Left lung (tissue), 4 donors: ENCODE measurements at regions not wholly inside any gene's neighbourhood (a gene's known extent, or its start where the extent isn't known, plus 50 kb on each side); places are given as distances from the start of the nearest gene placed in this dataset.

Experiments
- ATAC-seq: fragments of 200-7000 bp; cut with Tn5 transposase; one replicate; pipeline ENCODE4 v1.9.1; 2020; ENCODE audit warnings: moderate library complexity
- DNase-seq, 4 donors: peaks; one replicate each; pipeline ENCODE4 v3.0.0-alpha.2; 2013 to 2020
- H3K27ac ChIP-seq, 2 donors: fragments of 200-600 bp; sonication (generic) in 1 of 2; one replicate each; pipeline versions ENCODE4 v1.5.0 to v1.8.0; 2020 to 2021
- H3K27me3 ChIP-seq, 2 donors: fragments of 200-600 bp; sonication (generic) in 1 of 2; one replicate each; pipeline versions ENCODE4 v1.5.0 to v1.8.0; 2020 to 2021
- H3K36me3 ChIP-seq, 2 donors: fragments of 200-600 bp; sonication (generic) in 1 of 2; one replicate each; pipeline versions ENCODE4 v1.5.0 to v1.8.0; 2020 to 2021
- H3K4me1 ChIP-seq, 2 donors: fragments of 200-600 bp; one replicate each; pipeline ENCODE4 v1.8.0; 2021
- H3K4me3 ChIP-seq, 2 donors: fragments of 200-600 bp; sonication (generic) in 1 of 2; one replicate each; pipeline versions ENCODE4 v1.5.0 to v1.8.0; 2020 to 2021; ENCODE audit warnings: mild to moderate bottlenecking in 1 of 2
- H3K9me3 ChIP-seq, 2 donors: fragments of 200-600 bp; sonication (generic) in 1 of 2; one replicate each; pipeline versions ENCODE4 v1.5.0 to v1.8.0; 2020 to 2021
- CTCF ChIP-seq, 2 donors: fragments of 200-600 bp; sonication (generic) in 1 of 2; IDR thresholded peaks; one replicate each; pipeline versions ENCODE4 v1.5.0 to v1.8.0; 2021; ENCODE audit warnings: antibody characterized with exemption in 2 of 2
- intact Hi-C, 2 donors: fragments of 100-400 bp; cut with DNase I; formaldehyde crosslinking; loops; one replicate each; pipeline versions ENCODE4 v1.11.2 to v1.14.2; 2022
- donor health status: DM: no; HTN: yes; CAD: no.
- donor health status: DM: no; HTN: no; CAD: no.

- H3K36me3 ChIP-seq = no peaks in the 10 kb centered on the region
- H3K27me3 ChIP-seq = no peaks in the 10 kb centered on the region
- intact Hi-C loops = no loop called here
- peak in 1 of 4 donors; percentile 32 for DNase-seq
- no peaks in the 10 kb centered on the region for H3K9me3 ChIP-seq
- H3K27ac ChIP-seq = no peak overlapping the region
- H3K4me1 ChIP-seq = no peaks in the 10 kb centered on the region
- no peak for TF ChIP-seq CTCF (IDR thresholded peaks at IDR 0.05)
- no peak for ATAC-seq
- no peak overlapping the region for H3K4me3 ChIP-seq
These were observed 291.4 kb downstream of the IRS2 start for GRCh38 chr13:109494925-109495369.

- no peak for DNase-seq
- intact Hi-C loops = no loop called here
These were observed 301.1 kb downstream of the IRS2 start for GRCh38 chr13:109485136-109485794.

GRCh38 chr13:109483284-109483683, 303.1 kb downstream of the IRS2 start:
- Histone ChIP-seq H3K4me3 (no peak overlapping the region), H3K27me3 (no peaks in the 10 kb centered on the region), H3K9me3 (no peaks in the 10 kb centered on the region), H3K27ac (no peak overlapping the region), H3K36me3 (no peaks in the 10 kb centered on the region), H3K4me1 (no peaks in the 10 kb centered on the region)
- DNase-seq (no peak), ATAC-seq (no peak)
- intact Hi-C loops = no loop called here
- no peak for TF ChIP-seq CTCF (IDR thresholded peaks at IDR 0.05)

More at GRCh38 chr13:109485136-109485794, 301.1 kb downstream of the IRS2 start:
- ATAC-seq = no peak
- TF ChIP-seq CTCF (IDR thresholded peaks at IDR 0.05) = no peak
- Histone ChIP-seq H3K9me3 (no peaks in the 10 kb centered on the region), H3K27ac (no peak overlapping the region), H3K27me3 (no peaks in the 10 kb centered on the region), H3K4me1 (no peaks in the 10 kb centered on the region), H3K4me3 (no peak overlapping the region), H3K36me3 (no peaks in the 10 kb centered on the region)

GRCh38 chr13:109481040-109481439, 305.3 kb downstream of the IRS2 start:
- Histone ChIP-seq H3K9me3 (no peaks in the 10 kb centered on the region), H3K27ac (no peak overlapping the region), H3K4me3 (no peak overlapping the region), H3K36me3 (no peaks in the 10 kb centered on the region), H3K4me1 (no peaks in the 10 kb centered on the region), H3K27me3 (no peaks in the 10 kb centered on the region)
- no peak for TF ChIP-seq CTCF (IDR thresholded peaks at IDR 0.05)
- no peak for DNase-seq
- intact Hi-C loops = no loop called here
- no peak for ATAC-seq

- ATAC-seq = peak; percentile 52
- intact Hi-C loops = no loop called here
These were observed 306.1 kb downstream of the IRS2 start for GRCh38 chr13:109480011-109480955.

More at GRCh38 chr13:109480011-109480955, 306.1 kb downstream of the IRS2 start:
- Histone ChIP-seq H3K36me3 (no peaks in the 10 kb centered on the region), H3K4me3 (no peak overlapping the region), H3K27me3 (no peaks in the 10 kb centered on the region), H3K9me3 (no peaks in the 10 kb centered on the region), H3K27ac (no peak overlapping the region), H3K4me1 (no peaks in the 10 kb centered on the region)
- TF ChIP-seq CTCF (IDR thresholded peaks at IDR 0.05) = no peak
- no peak for DNase-seq
